ENCODE measurements at regions not wholly inside any gene's neighbourhood (a gene's known extent, or its start where the extent isn't known, plus 50 kb on each side); places are given as distances from the start of the nearest gene placed in this dataset.

DNA sequence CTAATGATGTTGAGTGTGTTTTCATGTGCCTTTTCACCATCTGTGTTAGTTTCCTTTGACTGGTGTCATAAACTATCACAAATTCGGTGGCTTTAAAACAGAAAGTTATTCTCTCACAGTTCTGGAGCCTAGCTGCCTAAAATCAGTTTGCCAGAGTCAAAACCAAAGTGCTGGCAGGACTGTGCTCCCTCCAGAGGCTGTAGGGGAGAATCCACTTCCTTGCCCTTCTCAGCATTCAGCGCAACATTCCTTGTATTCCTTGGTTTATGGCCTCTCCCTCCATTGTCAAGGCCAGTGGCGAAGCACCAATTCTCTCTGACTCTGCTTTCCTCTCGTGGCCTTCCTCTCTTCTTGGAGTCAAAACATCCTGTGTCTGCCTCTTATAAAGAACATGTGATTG is 174.2 kb upstream of the PDE3A start:
- DNase-seq (ENCODE audit: low spot score) = no peak

DNA sequence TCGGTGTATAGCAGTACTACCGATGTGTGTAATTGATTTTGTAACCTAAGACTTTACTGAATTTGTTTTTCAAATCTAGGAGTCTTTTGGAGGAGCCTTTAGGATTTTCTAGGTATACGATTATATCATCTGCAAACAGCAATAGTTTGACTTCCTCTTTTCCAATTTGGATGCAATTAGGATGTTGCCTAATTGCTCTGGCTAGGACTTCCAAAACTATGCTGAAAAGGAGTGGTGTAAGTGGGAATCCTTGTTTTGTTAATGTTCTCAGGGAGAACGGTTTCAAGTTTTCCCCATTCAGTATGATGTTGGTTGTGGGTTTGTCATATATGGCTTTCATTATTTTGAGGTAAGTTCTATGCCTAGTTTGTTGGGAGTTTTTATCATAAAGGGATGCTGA is 171.6 kb upstream of the PDE3A start:
- DNase-seq (ENCODE audit: low spot score) = no peak

DNA sequence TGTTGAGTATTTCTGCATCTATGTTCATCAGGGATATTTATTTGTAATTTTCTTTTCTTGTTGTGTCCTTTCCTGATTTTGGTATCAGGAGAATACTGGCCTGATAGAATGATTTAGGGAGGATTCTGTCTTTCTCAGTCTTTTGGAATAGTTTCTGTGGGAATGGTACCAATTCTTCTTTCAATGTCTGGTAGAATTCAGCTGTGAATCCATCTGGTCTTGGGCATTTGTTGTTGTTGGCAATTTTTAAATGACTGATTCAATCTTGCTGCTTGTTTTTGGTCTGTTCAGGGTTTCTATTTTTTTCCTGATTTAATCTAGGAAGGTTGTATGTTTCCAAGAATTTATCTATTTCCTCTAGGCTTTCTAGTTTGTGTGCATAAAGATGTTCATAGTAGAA is 170.9 kb upstream of the PDE3A start:
- DNase-seq (ENCODE audit: low spot score) = no peak

DNA sequence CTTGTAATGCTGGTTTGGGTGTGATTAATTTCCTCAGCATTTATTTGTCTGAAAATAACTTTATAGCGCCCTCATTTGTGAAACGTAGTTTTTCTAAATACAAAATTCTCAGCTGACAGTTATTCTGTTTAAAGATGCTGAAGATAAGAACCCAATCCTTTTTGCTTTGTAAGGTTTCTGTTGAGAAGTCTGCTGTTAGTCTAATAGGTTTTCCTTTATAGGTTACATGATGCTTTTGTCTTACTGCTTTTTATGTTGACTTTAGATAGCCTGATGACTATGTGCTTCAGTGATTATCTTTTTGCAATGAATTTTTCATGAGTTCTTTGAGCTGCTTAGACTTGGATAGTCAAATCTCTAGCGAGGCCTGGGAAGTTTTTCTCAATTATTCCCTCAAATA is 168.6 kb upstream of the PDE3A start:
- no peak for DNase-seq (ENCODE audit: low spot score)

DNA sequence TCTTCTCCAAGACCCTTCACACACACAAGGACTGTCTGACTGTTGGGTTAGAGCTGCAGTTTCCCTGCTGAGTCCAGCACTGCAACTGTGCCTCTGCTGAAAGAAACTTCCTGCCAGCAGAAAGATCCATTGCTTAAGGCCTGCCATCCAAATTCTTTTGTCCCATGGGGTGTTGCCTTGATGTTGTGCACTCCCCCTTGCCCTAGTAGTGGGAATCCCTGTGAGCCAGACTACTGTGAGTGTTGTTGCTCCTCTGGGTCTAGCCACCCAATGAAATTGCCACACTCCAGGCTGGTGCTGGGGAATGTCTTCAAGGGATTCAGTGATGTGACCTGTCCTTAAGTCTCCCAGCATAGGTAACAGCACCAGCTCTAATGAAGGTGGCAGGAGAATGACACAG is 166.6 kb upstream of the PDE3A start:
- DNase-seq (ENCODE audit: low spot score) = no peak

DNA sequence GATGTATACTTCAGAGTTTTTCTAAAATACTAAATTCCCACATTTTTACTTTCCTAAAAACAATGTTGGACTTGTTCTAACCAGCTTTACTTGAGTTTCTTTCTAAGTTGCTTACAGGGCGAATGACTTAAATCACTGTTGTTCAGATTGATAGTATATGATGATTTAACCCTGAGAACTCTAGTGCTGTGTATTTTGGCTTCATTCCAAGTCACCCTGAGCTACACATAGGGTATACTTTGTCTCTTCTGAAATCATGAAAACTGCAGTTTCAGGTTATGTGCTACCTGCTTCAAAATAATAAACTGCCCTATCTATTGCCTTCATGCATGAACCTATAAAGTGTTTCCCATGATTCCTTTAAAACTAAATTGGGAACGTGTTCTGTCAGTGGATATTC is 162.5 kb upstream of the PDE3A start:
- DNase-seq (ENCODE audit: low spot score) = no peak

DNA sequence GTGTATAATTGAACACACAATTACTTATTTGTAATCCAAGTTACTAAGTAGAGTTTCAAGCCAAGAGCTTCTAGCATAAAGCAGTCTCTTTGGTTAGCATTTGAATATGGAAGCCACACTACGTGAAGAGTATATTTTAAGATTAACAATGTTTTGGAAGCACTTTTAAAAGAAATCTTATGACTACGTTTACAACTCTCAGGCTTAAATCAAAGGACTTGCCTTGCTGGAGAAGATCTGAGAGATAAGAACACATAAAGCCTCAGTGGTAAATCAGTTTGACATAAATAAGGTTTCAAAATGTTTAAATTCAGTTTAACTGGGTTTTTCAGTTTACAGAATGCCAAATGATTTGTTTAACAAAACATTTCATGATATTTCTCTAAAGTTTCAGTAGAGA is 161.9 kb upstream of the PDE3A start:
- no peak for DNase-seq (ENCODE audit: low spot score)

DNA sequence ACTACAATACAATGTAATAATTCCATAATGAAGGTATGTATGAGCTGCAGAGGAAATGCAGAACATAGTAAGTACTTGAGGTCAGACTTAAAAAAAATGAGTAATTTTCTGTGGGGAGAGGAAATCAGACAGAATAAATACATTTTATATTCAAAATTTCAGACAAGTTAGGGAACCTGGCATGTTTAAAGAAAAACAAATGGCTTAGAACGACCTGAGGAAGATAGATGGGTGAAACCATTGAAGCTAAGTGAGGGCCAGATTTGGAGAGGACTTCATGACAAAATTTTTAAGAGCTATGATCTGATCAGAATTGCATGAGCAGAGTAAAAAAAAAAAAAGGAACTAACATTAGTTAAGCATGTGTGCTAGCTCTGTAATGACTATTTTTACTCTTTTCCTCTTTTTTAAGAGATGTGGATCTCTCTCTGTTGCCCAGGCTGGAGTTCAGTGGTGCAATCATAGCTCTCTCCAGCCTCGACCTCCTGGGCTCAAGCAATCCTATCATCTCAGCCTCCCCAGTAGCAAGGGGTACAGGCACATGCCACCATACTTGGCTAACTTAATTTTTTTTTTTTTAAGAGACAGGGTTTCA is 157.6 kb upstream of the PDE3A start:
- DNase-seq (ENCODE audit: low spot score) = no peak

DNA sequence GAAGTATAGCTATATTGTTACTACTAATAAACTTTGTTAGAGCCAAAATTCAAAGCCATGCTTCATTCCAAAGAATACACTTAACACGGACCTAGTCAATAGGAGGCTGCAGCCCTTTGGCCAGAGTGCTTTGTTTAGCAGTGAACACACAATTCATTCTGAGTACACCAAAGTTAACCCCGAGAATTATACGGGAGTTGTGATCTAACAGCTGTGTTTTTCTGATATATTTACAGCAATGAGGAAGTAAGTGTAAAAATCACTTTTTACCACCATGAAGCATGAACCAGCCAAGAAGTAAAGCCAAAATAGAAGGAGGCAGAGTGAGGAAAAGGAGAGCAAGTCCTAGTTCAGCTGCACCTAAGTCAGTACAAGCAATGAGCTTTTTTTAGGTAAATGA is 156.8 kb upstream of the PDE3A start:
- DNase-seq (ENCODE audit: low spot score) = peak; percentile 7

DNA sequence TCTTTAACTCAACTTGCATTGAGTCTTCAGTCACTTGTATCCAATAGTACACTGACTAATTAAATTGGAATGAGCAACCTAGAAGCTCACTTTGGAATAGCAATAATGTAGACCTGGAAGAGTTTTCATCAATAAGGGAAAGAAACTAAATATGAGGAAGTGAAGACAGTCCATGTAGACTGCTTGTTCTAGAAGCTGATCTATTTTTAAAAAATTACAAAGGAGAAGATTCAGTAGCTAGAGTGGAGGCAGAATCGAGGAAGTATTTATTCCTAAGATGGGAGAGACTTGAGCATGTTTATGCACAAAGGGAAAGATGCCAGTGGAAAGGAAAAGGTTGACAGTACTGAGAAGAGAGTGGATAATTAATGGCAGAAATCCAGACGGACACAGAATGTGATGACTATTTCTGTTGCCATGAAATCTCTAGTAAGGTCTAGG is 156.3 kb upstream of the PDE3A start:
- peak; percentile 37 for DNase-seq (ENCODE audit: low spot score)

DNA sequence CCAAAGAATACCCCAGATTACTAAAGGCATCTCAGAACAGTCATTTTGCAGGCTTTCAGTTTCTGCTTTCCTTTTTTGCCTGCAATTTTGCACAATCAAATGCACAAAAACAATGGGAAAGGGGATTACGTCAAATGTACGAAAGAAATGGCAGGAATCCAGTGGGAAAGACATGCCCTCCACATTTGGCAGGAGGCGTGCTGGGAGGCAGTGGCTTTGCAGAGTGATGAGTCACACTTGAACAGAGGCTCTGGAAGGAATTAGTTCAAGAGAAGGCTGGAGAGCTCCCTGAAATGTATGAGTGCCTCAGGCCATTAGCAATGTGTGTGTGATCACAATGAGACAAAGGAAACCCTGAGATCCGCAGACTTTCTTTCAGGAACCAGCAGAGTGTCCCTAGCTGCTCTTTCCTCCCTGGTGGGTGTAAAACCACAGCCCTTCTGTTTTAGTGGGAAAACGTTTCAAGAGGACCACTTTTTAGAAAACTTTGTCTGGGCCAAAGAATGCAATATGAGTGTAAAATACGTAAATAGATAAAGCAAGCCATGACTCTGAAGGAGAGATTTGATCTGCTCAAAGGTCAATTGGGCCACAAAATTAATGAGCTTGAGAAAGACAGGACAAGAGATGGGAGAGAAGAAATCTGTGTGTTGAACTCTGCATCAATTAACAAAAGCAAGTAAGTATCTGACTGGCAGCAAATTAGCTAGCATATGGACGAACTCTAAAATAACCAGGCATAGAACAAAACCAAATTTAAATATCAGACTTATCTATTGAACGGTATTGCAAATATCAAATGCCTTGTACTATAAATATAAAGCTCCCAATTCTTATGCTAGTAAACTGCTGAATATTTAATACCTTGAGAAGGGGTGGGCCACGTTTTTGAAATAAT is 155.4 kb upstream of the PDE3A start:
- DNase-seq (ENCODE audit: low spot score) = peak; percentile 83

DNA sequence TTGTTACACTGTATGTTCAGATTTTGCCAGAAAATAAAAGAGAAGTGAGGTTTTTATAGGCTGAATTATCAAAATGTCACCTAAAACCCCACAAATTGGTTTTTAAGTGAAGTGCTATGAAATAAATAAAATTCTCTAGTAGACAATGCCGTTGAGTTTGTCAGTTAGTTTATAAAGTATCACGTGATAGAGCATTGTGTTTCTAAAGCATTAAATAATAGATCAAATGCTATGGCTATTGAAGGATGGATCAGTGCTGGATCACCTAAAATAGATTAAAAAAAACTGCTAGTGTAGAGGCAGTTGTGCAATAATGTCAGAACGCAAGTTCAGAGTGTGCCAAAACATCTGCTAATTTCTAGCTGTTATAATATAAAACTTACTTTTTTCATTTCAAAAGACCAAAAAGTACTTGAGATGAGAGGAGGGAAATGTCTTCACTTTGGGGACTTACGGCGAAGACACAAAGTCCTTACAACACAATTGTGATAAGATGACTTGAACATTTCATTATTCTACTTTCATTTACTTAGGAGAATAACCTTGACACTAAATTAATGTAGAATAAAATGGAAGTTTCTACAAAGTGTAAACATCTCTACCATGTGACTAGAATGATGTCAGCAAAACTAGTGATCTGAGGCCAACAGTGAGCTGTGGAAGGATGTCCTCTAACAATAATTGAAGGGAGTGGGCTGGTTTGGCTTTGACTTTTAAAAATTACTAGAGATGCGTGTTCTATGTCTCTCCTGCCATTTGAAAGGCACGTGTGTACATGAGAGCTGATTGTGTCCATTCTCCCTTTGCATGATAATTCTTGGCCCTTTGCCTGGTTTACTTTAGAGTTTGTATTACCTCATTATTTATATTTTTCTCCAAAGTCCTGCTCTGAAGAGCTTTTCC is 154.4 kb upstream of the PDE3A start:
- DNase-seq (ENCODE audit: low spot score) = no peak

DNA sequence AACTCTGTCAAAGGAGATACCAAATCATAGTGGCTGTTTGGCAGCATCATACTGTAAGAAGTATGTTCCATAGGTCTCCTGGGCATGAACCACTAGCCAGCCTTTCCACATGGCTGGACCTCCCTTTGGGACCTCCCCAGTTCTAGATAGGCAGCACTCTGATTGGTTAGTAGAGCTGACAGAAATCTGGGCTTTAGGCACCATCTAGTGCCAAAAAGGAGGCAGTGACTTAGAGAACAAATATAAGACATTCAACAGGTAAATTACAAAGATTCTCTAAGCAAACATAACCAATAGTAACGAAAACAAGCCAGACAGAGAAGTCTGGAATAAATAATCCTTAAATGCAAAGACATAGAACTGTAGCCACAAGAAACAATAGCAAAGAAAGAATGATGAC is 148.0 kb upstream of the PDE3A start:
- no peak for DNase-seq (ENCODE audit: low spot score)

DNA sequence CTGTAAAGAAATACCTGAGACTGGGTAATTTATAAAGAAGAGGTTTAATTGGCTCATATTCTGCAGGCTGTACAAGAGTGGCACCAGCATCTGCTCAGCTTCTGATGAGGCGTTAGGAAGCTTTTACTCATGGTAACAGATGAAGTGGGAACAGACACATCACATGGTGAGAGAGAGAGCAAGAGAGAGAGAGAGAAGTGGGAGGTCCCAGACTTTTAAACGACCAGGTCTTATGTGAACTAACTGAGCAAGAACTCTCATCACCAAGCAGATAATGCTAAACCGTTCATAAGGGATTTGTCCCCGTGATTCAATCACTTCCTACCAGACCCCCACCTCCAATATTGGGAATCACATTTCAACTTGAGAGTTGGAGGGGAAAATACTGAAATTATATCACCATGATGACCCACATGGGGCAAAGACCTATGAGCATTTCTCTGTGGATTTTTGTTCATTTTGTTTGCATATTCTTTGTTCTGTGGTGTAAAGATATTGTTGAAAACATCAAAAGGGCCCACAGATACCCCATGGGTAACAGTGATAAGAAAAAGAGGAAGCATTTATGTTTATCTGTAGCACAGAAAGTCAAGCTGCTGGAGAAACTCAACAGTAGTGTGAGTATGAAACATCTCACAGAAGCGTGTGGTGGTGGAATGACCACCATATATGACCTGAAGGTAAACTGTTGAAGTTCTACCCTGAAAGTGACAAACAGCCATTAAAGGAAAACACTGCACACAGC is 135.2 kb upstream of the PDE3A start:
- DNase-seq (ENCODE audit: low spot score) = no peak

DNA sequence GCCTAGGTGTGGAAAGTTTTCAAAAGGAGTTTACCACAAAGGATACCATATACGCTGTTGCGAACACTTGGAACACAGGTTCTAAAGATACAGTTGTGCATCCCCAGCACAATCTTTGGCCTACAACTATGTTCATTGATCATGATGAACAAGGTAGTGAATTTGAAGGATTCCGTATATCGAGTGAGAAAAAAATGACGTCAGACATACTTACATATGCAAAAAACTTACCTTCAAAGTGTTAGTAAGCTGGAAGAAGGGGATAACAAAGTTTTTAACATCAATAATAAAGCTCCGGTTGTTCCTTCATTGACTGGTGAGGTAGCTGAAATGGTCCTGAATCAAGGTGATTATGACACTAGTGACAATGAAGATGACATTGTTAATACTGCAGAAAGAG is 133.9 kb upstream of the PDE3A start:
- no peak for DNase-seq (ENCODE audit: low spot score)

DNA sequence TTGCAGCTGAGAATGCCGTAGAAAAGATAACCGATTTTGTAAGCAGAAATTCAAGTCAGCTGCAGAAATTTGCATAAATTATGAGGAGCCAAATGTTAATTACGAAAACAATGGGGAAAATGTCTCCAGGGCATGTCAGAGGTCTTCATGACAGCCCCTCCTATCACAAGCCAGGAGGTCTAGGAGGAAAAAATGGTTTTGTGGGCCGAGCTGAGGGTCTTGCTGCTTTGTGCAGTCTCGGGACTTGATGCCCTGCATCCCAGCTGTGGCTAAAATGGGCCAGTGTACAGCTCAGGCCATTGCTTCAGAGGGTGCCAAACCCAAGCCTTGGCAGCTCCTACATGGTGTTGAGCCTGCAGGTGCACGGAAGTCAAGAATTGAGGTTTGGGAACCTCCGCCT is 131.2 kb upstream of the PDE3A start:
- DNase-seq (ENCODE audit: low spot score) = no peak

DNA sequence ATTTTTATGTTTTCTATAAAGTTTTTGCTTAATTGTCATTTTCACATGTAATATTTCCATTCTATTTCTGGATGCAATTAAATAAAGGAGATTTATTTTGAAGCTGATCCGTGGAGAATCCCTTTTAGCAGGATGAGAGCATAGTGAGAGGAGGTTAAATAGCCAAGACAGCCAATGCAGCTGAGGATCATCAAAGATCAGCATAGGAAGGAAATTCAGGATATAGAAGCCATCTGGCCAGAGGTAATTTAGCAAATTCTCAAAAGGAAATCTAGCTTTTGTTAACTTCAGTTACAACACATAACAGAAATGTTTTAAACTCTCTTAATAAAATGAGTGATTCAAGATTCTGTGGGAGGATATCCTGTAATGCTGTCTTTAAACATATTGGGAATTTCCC is 122.8 kb upstream of the PDE3A start:
- no peak for DNase-seq (ENCODE audit: low spot score)

DNA sequence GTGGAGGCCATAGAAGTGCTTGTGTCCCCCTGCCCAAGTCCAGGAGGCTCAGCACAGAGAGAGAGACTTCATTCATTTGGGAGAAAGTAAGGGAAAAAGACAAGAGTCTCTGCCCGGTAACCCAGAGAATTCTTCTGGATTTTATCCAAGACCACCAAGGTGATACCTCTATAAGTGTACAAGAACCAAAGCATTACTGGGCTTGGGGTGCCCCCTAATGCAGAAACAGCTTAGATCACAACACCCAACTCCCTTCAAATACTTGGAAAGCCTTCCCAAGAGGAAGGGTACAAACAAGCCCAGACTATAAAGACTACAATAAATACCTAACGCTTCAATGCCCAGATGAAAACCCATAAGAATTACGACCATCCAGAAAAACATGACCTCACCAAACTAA is 119.7 kb upstream of the PDE3A start:
- no peak for DNase-seq (ENCODE audit: low spot score)

DNA sequence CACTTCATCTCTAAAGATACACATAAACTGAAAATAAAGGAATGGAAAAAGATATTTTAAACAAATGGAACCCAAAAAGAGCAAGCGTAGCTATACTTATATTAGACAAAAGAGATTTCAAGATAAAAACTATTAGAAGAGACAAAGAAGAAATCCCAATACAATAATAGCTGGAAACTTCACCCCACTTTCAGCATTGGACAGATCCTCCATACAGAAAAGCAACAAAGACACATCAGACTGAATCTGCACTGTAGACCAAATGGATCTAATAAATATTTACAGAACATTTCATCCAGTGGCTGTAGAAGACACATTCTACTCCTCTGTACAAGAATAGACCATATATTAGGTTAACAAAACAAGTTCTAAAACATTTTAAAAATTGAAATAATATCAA is 117.6 kb upstream of the PDE3A start:
- no peak for DNase-seq (ENCODE audit: low spot score)

DNA sequence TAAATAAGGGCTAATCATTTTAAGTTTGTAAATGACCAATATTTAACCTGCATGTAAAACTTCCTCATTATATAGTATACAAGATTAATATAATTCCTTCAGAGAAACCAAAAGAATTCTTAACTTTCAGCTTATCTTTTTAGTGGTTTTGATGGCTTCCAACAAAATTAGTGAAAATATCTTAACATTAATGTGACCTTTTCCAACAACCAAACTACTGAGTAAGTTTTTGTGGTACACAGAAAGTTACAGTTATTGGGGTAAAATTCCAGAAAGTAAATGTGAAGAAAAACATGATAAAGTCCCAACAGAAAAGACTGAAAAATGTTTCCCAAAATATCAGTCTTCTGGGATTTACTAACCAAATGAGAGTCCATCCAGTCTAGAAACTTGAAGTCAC is 111.0 kb upstream of the PDE3A start:
- DNase-seq (ENCODE audit: low spot score) = no peak

DNA sequence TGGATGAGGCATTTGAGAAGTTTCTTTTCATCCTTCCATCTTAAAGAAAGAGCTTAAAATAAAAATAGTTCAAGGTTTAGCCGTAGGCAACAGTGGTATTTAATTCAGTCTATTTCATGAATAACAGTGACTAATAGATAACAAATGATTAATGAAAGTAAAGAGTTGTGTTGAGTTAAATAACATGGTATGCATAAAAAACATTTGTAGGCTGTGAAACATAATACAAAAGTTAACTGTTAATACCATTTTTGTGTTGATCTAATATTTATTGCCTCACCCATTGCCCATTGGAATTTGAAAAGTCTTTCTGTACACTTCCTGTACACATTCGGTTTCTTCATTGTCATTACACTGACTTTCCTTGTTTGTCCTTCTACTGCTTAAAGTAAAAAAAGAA is 108.6 kb upstream of the PDE3A start:
- DNase-seq (ENCODE audit: low spot score) = no peak

DNA sequence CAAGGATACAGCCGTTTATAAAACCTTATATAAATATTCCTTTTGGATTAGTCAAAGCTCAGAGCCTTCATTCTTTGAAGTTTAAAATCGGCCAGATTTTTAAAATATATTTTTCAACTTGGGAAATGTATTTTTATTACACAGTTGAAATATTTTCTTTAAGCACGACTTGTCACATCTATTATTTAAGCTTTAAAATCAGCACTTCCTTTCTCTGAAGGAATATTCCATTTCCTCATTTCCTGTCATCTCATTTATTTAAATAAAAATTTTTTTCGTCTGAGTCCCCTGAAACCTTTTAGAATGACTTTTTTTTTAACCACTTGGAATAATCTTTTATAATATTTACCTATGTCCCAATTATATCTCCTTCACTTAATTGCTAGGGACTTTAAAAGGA is 107.5 kb upstream of the PDE3A start:
- DNase-seq (ENCODE audit: low spot score) = no peak

All from globus pallidus (tissue), 1 donor.